DMS114 treated with DMSO at 0.1 percent for 48 hours (cell line): ENCODE measurements at regions not wholly inside any gene's neighbourhood (a gene's known extent, or its start where the extent isn't known, plus 50 kb on each side); places are given as distances from the start of the nearest gene placed in this dataset.
"Not testable (repeated sequence)": the region's sequence is repeated elsewhere in the genome, so short reads cannot be mapped to it uniquely, and the experiment has no call there.

Experiments used
- DNase-seq: peaks from one replicate; lab custom pipeline; 2025; ENCODE audit not compliant: unreplicated experiment; lab: John Stamatoyannopoulos, UW

DNA sequence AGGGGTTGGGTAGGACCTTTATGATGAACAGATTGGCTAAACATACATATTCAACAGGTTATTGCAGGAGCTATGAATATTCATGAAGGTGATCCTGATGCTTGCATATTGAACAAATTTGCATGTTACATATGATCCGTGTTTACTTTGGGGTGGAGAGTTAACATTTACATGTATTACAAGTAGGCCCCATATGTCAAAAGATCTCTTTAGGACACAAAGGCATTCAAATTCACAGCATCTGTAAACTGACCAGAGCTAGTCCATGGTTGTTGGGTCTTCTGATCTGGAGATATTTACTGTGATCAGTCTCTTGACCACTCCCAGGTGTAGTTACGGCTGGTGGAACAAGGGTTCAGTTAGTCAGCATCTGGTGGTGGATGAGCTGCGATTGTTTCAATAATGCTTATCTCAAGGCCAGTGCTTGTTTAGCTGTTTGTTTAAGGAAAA is 80.4 kb downstream of the PMAIP1 start:
- no peak for DNase-seq

DNA sequence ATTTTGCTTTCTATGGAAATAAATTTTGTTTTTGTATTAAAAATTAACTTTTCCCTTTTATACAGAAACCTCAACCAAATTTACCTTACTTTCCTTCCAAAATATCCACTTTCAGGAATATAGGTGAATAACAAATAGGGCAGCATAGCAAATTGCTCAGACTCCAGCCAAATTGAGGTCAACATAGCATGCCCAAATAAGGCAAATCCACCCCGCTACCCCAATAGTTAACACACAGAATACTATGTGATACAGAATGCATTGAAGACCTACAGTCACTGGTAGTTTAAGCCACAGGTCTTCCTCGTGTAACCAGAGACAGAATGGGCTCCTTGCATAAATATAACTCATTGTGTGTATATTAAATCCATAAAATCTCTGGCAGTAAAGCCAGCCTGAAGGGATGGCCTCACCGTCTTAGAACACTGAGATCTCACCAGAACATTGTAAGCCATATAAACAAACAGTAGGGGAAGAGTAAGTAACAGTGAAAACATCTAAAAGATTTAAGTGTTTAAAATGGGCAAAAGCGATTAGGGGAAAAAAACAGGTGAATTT is 72.2 kb downstream of the PMAIP1 start:
- no peak for DNase-seq

- DNase-seq: not testable (repeated sequence)
Observed at GRCh38 chr18:59971144-59971543, 71.3 kb downstream of the PMAIP1 start.

GRCh38 chr18:59969477-59970028 is 69.8 kb downstream of the PMAIP1 start:
- not testable (repeated sequence) for DNase-seq

DNA sequence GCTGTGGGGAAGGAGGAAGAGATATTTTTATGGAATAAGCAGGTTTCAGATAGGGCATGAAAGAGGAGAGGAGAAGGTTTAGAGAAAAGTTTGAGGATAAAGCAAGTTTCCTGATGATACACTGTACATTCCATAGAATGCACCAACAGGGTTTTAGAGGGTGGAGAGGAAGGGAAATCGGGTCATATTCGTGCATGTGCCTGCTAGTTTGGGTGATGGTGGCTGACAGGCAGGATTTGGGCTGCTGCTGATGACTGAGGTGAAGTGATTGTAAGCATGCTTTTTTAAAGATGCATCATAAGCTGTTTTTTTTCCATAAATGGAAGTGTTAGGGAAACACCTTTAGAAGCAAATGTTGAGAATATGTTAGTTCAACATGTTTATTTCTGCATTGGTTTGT is 68.8 kb downstream of the PMAIP1 start:
- no peak for DNase-seq

GRCh38 chr18:59967878-59968277 is 68.1 kb downstream of the PMAIP1 start:
- no peak for DNase-seq

DNA sequence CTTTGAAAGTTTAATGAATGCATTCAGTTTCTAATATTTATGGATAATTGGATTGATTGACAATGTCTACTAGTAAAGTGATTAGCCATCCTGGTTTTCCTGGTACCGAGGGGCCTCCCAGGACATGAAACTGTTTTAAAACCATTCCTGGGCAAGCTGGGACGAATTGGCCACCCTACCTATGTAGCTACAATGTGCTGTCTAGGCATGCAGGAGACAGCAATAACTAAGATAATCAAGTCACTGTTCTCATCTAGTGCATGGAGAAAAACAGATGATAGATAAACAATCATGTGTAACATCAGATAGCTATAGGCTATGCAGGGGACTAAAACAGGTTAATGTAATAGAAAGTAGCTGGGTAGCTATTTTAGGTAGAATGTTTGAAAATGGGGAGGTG is 67.1 kb downstream of the PMAIP1 start:
- no peak for DNase-seq

- no peak for DNase-seq
Observed at GRCh38 chr18:59963229-59963628, 63.4 kb downstream of the PMAIP1 start.

GRCh38 chr18:59961070-59961469 is 61.3 kb downstream of the PMAIP1 start:
- no peak for DNase-seq

GRCh38 chr18:59960272-59960671 is 60.5 kb downstream of the PMAIP1 start:
- DNase-seq: no peak

DNA sequence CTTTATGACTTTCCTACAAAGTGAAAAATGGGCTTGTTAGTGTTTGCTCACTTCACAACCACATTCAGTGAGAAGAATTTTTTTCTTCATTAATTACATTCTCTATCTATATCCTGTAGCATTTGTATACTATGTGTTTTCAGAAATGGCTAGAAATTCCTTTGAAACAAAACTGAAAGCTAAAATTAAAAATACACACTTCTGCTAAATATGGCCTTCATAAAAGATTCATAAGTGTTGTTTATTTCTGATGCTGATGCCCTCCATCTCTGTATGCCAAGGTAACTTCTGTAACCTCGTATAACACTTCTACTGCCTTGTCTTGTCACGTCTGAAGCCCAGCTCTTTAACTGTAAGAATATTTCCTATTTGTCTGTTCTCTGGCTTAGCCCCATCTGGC is 59.8 kb downstream of the PMAIP1 start:
- DNase-seq: no peak

DNA sequence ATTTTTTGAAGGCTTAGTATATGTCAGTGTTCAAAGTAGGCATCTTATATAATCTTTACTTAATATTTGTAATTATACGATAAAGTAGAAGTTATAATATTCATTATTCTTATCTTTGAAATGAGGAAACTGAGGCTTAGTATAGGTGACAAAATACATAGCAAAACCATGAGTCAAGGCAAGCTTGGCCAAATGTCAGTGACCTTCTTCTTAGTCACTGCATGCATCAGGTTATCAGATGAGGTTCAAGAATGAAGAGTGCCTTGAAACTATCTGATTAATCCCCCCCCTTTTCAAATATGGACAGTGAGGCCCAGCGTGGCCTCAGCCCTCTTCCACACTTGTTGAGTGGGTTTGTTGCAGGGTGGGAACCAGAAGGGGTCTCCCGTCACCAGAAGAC is 59.3 kb downstream of the PMAIP1 start:
- no peak for DNase-seq

GRCh38 chr18:59957957-59958356 is 58.2 kb downstream of the PMAIP1 start:
- DNase-seq: no peak

GRCh38 chr18:59954755-59955156 is 55.0 kb downstream of the PMAIP1 start:
- no peak for DNase-seq

DNA sequence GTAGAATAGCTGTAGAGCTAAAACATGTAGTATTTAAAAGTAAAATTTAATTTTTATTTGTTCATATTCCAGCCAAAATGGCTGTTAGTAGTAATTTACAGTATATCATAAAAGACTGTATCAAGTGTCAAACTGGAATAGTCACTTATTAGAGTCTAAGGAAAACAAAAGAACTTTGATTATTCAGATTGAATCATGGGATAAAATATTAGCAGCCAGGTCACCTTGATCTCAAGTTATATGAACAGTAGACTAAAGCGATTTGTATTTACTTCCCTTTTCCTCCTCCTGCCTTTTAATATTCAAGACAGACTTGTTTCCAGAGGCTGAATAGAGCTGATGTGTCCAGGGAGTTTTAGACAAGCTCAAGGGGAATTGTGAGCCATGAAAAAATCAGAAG is 54.4 kb downstream of the PMAIP1 start:
- DNase-seq: no peak
